Keratinocyte (primary cell): ENCODE measurements at regions not wholly inside any gene's neighbourhood (a gene's known extent, or its start where the extent isn't known, plus 50 kb on each side); places are given as distances from the start of the nearest gene placed in this dataset.

ENCODE experiments used
- EZH2 ChIP-seq: IDR thresholded peaks from one replicate; pipeline ENCODE4 v1.6.1; 2012; ENCODE audit warnings: inconsistent platforms, mild to moderate bottlenecking, low read length, moderate library complexity
- TF ChIP-seq, protein P1 (sequence below), 3 experiments: IDR thresholded peaks in 1 of 3; conservative IDR thresholded peaks in 1 of 3; optimal IDR thresholded peaks in 1 of 3; 2 replicates in 2 of 3; 3 replicates in 1 of 3; pipeline versions ENCODE3 to v1.5.1; 2011; ENCODE audit warnings: low read length in 3 of 3, mild to moderate bottlenecking in 3 of 3, moderate library complexity in 2 of 3, control low read depth in 1 of 3, inconsistent platforms in 1 of 3; ENCODE audit not compliant: insufficient read depth in 2 of 3; ENCODE audit errors: extremely low read depth in 1 of 3

DNA sequence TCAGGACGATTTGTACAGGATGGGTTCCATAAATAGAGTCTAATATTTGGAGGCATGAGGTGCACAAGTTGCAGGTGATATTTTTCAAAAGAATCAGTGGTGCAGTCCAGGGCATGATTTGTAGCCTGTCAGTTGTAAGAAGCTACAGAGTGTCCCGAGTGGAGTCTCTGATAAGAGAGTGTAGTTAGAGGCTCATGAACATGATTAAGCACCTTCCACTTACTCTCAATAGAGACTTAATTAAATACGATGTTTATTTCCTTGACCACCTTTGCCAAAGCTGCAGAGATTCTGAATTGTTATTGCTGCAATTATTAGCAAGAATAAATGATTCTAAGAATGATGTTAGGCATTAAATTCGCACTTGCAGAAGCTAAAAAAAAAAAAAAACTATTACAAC is 218.4 kb upstream of the LRTM1 start:
- TF ChIP-seq, protein P1, sequence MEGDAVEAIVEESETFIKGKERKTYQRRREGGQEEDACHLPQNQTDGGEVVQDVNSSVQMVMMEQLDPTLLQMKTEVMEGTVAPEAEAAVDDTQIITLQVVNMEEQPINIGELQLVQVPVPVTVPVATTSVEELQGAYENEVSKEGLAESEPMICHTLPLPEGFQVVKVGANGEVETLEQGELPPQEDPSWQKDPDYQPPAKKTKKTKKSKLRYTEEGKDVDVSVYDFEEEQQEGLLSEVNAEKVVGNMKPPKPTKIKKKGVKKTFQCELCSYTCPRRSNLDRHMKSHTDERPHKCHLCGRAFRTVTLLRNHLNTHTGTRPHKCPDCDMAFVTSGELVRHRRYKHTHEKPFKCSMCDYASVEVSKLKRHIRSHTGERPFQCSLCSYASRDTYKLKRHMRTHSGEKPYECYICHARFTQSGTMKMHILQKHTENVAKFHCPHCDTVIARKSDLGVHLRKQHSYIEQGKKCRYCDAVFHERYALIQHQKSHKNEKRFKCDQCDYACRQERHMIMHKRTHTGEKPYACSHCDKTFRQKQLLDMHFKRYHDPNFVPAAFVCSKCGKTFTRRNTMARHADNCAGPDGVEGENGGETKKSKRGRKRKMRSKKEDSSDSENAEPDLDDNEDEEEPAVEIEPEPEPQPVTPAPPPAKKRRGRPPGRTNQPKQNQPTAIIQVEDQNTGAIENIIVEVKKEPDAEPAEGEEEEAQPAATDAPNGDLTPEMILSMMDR (optimal IDR thresholded peaks at IDR 0.05 in 1 of 3, IDR thresholded peaks at IDR 0.05 in 1 of 3, conservative IDR thresholded peaks at IDR 0.05 in 1 of 3; ENCODE audit: extremely low read depth in 1 of 3, insufficient read depth in 2 of 3, low read length in 3 of 3): no peak
- TF ChIP-seq EZH2: no peak
